Duodenal mucosa (tissue), 2 donors: ENCODE measurements at regions not wholly inside any gene's neighbourhood (a gene's known extent, or its start where the extent isn't known, plus 50 kb on each side); places are given as distances from the start of the nearest gene placed in this dataset.

Experiments used
- H3K27ac ChIP-seq: one replicate; pipeline ENCODE4 v1.7.0; 2013; ENCODE audit warnings: low read depth, low read length
- H3K27me3 ChIP-seq, 2 donors: one replicate each; pipeline ENCODE4 v1.7.0; 2013; ENCODE audit warnings: low read length in 2 of 2, control low read depth in 1 of 2; ENCODE audit not compliant: insufficient read depth in 2 of 2, control insufficient read depth in 1 of 2
- H3K36me3 ChIP-seq, 2 donors: one replicate each; pipeline ENCODE4 v1.7.0; 2013; ENCODE audit warnings: low read length in 2 of 2, control low read depth in 1 of 2; ENCODE audit not compliant: insufficient read depth in 2 of 2, control insufficient read depth in 1 of 2
- H3K4me1 ChIP-seq, 2 donors: one replicate each; pipeline ENCODE4 v1.7.0; 2013; ENCODE audit warnings: low read length in 2 of 2, control low read depth in 1 of 2; ENCODE audit not compliant: insufficient read depth in 2 of 2, control insufficient read depth in 1 of 2
- H3K4me3 ChIP-seq, 2 donors: one replicate each; pipeline ENCODE4 v1.7.0; 2013; ENCODE audit warnings: low read length in 2 of 2, low read depth in 1 of 2
- H3K9ac ChIP-seq, 2 donors: one replicate each; pipeline ENCODE4 v1.7.0; 2013; ENCODE audit warnings: low read length in 2 of 2, low read depth in 1 of 2
- H3K9me3 ChIP-seq, 2 donors: one replicate each; pipeline ENCODE4 v1.7.0; 2013; ENCODE audit warnings: low read length in 2 of 2, control low read depth in 1 of 2; ENCODE audit not compliant: control insufficient read depth in 1 of 2

- Histone ChIP-seq H3K27me3 (no peaks in the 10 kb centered on the region), H3K4me1 (no peaks in the 10 kb centered on the region), H3K27ac (no peak overlapping the region), H3K9ac (no peak overlapping the region), H3K4me3 (no peak overlapping the region), H3K36me3 (no peaks in the 10 kb centered on the region), H3K9me3 (no peaks in the 10 kb centered on the region)
Observed at GRCh38 chr7:19930051-19930450, 156.6 kb upstream of the TMEM196 start.

- no peak overlapping the region for H3K4me3 ChIP-seq
- no peak overlapping the region for H3K9ac ChIP-seq
- no peaks in the 10 kb centered on the region for H3K9me3 ChIP-seq
- no peaks in the 10 kb centered on the region for H3K27me3 ChIP-seq
- no peaks in the 10 kb centered on the region for H3K36me3 ChIP-seq
- H3K4me1 ChIP-seq: no peaks in the 10 kb centered on the region
- H3K27ac ChIP-seq: no peak overlapping the region
Observed at GRCh38 chr7:19928247-19928646, 154.8 kb upstream of the TMEM196 start.

GRCh38 chr7:19920705-19921104, 147.3 kb upstream of the TMEM196 start:
- Histone ChIP-seq H3K27ac (no peak overlapping the region), H3K9ac (no peak overlapping the region), H3K4me1 (no peaks in the 10 kb centered on the region), H3K4me3 (no peak overlapping the region), H3K27me3 (no peaks in the 10 kb centered on the region), H3K36me3 (no peaks in the 10 kb centered on the region), H3K9me3 (no peaks in the 10 kb centered on the region)

GRCh38 chr7:19920166-19920565, 146.7 kb upstream of the TMEM196 start:
- Histone ChIP-seq H3K4me1 (no peaks in the 10 kb centered on the region), H3K36me3 (no peaks in the 10 kb centered on the region), H3K4me3 (no peak overlapping the region), H3K9ac (no peak overlapping the region), H3K27me3 (no peaks in the 10 kb centered on the region), H3K27ac (no peak overlapping the region), H3K9me3 (no peaks in the 10 kb centered on the region)

- H3K9ac ChIP-seq: no peak overlapping the region
- H3K27ac ChIP-seq: no peak overlapping the region
- no peaks in the 10 kb centered on the region for H3K9me3 ChIP-seq
- no peak overlapping the region for H3K4me3 ChIP-seq
- no peaks in the 10 kb centered on the region for H3K36me3 ChIP-seq
- no peaks in the 10 kb centered on the region for H3K27me3 ChIP-seq
- H3K4me1 ChIP-seq: no peaks in the 10 kb centered on the region
Observed at GRCh38 chr7:19919261-19920095, 146.1 kb upstream of the TMEM196 start.

GRCh38 chr7:19916046-19916445, 142.6 kb upstream of the TMEM196 start:
- no peak overlapping the region for H3K9ac ChIP-seq
- no peaks in the 10 kb centered on the region for H3K36me3 ChIP-seq
- no peak overlapping the region for H3K27ac ChIP-seq
- H3K9me3 ChIP-seq: no peaks in the 10 kb centered on the region
- no peaks in the 10 kb centered on the region for H3K4me1 ChIP-seq
- H3K4me3 ChIP-seq: no peak overlapping the region
- no peaks in the 10 kb centered on the region for H3K27me3 ChIP-seq

- Histone ChIP-seq H3K27ac (no peak overlapping the region), H3K27me3 (no peaks in the 10 kb centered on the region), H3K9me3 (no peaks in the 10 kb centered on the region), H3K9ac (no peak overlapping the region), H3K4me1 (no peaks in the 10 kb centered on the region), H3K4me3 (no peak overlapping the region), H3K36me3 (no peaks in the 10 kb centered on the region)
Observed at GRCh38 chr7:19915596-19915995, 142.2 kb upstream of the TMEM196 start.

- H3K36me3 ChIP-seq: no peaks in the 10 kb centered on the region
- H3K4me1 ChIP-seq: no peaks in the 10 kb centered on the region
- H3K9me3 ChIP-seq: no peaks in the 10 kb centered on the region
- H3K9ac ChIP-seq: no peak overlapping the region
- H3K4me3 ChIP-seq: no peak overlapping the region
- no peaks in the 10 kb centered on the region for H3K27me3 ChIP-seq
- H3K27ac ChIP-seq: no peak overlapping the region
Observed at GRCh38 chr7:19914866-19915265, 141.4 kb upstream of the TMEM196 start.

GRCh38 chr7:19900118-19900517, 126.7 kb upstream of the TMEM196 start:
- H3K27ac ChIP-seq: no peak overlapping the region
- no peak overlapping the region for H3K9ac ChIP-seq
- H3K36me3 ChIP-seq: no peaks in the 10 kb centered on the region
- H3K9me3 ChIP-seq: no peaks in the 10 kb centered on the region
- H3K4me1 ChIP-seq: no peaks in the 10 kb centered on the region
- no peak overlapping the region for H3K4me3 ChIP-seq
- no peaks in the 10 kb centered on the region for H3K27me3 ChIP-seq

GRCh38 chr7:19899529-19899928, 126.1 kb upstream of the TMEM196 start:
- H3K9ac ChIP-seq: no peak overlapping the region
- no peak overlapping the region for H3K4me3 ChIP-seq
- H3K4me1 ChIP-seq: no peaks in the 10 kb centered on the region
- H3K27me3 ChIP-seq: no peaks in the 10 kb centered on the region
- H3K9me3 ChIP-seq: no peaks in the 10 kb centered on the region
- no peak overlapping the region for H3K27ac ChIP-seq
- no peaks in the 10 kb centered on the region for H3K36me3 ChIP-seq
